Calu3 (cell line): ENCODE measurements at regions not wholly inside any gene's neighbourhood (a gene's known extent, or its start where the extent isn't known, plus 50 kb on each side); places are given as distances from the start of the nearest gene placed in this dataset.

Experiments used
- BruUV-seq: library from RNA; stranded (reverse); fragments of 400-500 nt; replicated peaks from 2 replicates; lab custom pipeline; 2021; lab: Mats Ljungman, UMichigan
- CTCF ChIA-PET: fragments of 300-600 bp; sonication (Branson Sonifier 250); formaldehyde crosslinking; loops from one replicate; lab custom pipeline; 2022; ENCODE audit warnings: antibody characterized with exemption; lab: Charles Lee
- DNase-seq: peaks from one replicate; pipeline ENCODE4 v3.0.0; 2022
- H3K27ac Mint-ChIP-seq: one replicate; pipeline ENCODE4 v1.8.0; 2022; ENCODE audit warnings: mixed read lengths; ENCODE audit not compliant: unreplicated experiment
- H3K27me3 Mint-ChIP-seq: one replicate; pipeline ENCODE4 v1.8.0; 2022; ENCODE audit warnings: mixed read lengths; ENCODE audit not compliant: unreplicated experiment
- H3K36me3 Mint-ChIP-seq: one replicate; pipeline ENCODE4 v1.8.0; 2022; ENCODE audit warnings: mild to moderate bottlenecking, moderate library complexity, mixed read lengths; ENCODE audit not compliant: insufficient read depth, unreplicated experiment
- H3K4me1 Mint-ChIP-seq: one replicate; pipeline ENCODE4 v1.8.0; 2022; ENCODE audit warnings: mild to moderate bottlenecking, low read depth, mixed read lengths; ENCODE audit not compliant: unreplicated experiment
- H3K4me3 Mint-ChIP-seq: one replicate; pipeline ENCODE4 v1.8.0; 2022; ENCODE audit warnings: mild to moderate bottlenecking, low read depth, moderate library complexity, mixed read lengths; ENCODE audit not compliant: unreplicated experiment
- H3K9me3 Mint-ChIP-seq: one replicate; pipeline ENCODE4 v1.8.0; 2022; ENCODE audit warnings: low read depth, mixed read lengths; ENCODE audit not compliant: unreplicated experiment
- CTCF ChIP-seq: fragments of 200-600 bp; IDR thresholded peaks from one replicate; pipeline ENCODE4 v1.8.0; 2022; ENCODE audit warnings: antibody characterized with exemption; ENCODE audit not compliant: unreplicated experiment
- intact Hi-C: fragments of 100-400 bp; cut with micrococcal nuclease; formaldehyde crosslinking; loops from one replicate; pipeline ENCODE4 v1.10.0; 2022; ENCODE audit not compliant: unreplicated experiment

GRCh38 chr11:127493330-127494022, 492.9 kb upstream of the KIRREL3 start:
- intact Hi-C loops: no loop called here
- no peak for DNase-seq

GRCh38 chr11:127492029-127492428, 491.5 kb upstream of the KIRREL3 start:
- no TSS peak for BruUV-seq
- Mint-ChIP-seq H3K27me3 (no peaks in the 10 kb centered on the region), H3K4me3 (no peak overlapping the region), H3K9me3 (peaks cover 3% of the 10 kb centered on the region), H3K36me3 (no peaks in the 10 kb centered on the region), H3K27ac (no peak overlapping the region), H3K4me1 (no peaks in the 10 kb centered on the region)
- CTCF ChIA-PET: no interaction called here
- DNase-seq: no peak
- no peak for TF ChIP-seq CTCF
- intact Hi-C loops: no loop called here

More at GRCh38 chr11:127493330-127494022, 492.9 kb upstream of the KIRREL3 start:
- H3K27ac Mint-ChIP-seq: no peak overlapping the region
- no TSS peak for BruUV-seq
- H3K4me1 Mint-ChIP-seq: no peaks in the 10 kb centered on the region
- no peaks in the 10 kb centered on the region for H3K36me3 Mint-ChIP-seq
- CTCF ChIA-PET: interaction anchor here (0.5 kb wide), 1 partner anchor 562 kb away, joined by 3 read pairs; no protein-coding TSS in a partner anchor
- no peaks in the 10 kb centered on the region for H3K27me3 Mint-ChIP-seq
- H3K4me3 Mint-ChIP-seq: no peak overlapping the region
- no peaks in the 10 kb centered on the region for H3K9me3 Mint-ChIP-seq
- no peak for TF ChIP-seq CTCF

- H3K27me3 Mint-ChIP-seq: no peaks in the 10 kb centered on the region
- H3K36me3 Mint-ChIP-seq: no peaks in the 10 kb centered on the region
- BruUV-seq: no TSS peak
- no peak for DNase-seq
- no peak for TF ChIP-seq CTCF
- CTCF ChIA-PET: no interaction called here
- no peak overlapping the region for H3K27ac Mint-ChIP-seq
- no peaks in the 10 kb centered on the region for H3K4me1 Mint-ChIP-seq
- peaks cover 3% of the 10 kb centered on the region for H3K9me3 Mint-ChIP-seq
- intact Hi-C loops: no loop called here
- no peak overlapping the region for H3K4me3 Mint-ChIP-seq
Measured at GRCh38 chr11:127491589-127491988, 491.0 kb upstream of the KIRREL3 start.

- no TSS peak for BruUV-seq
- intact Hi-C loops: no loop called here
- H3K4me3 Mint-ChIP-seq: no peak overlapping the region
Measured at GRCh38 chr11:127490896-127491295, 490.3 kb upstream of the KIRREL3 start.

More at GRCh38 chr11:127490896-127491295, 490.3 kb upstream of the KIRREL3 start:
- Mint-ChIP-seq H3K36me3 (no peaks in the 10 kb centered on the region), H3K4me1 (no peaks in the 10 kb centered on the region), H3K27me3 (no peaks in the 10 kb centered on the region), H3K27ac (no peak overlapping the region), H3K9me3 (peaks cover 3% of the 10 kb centered on the region)
- no peak for TF ChIP-seq CTCF
- CTCF ChIA-PET: no interaction called here
- no peak for DNase-seq
